ENCODE measurements at regions not wholly inside any gene's neighbourhood (a gene's known extent, or its start where the extent isn't known, plus 50 kb on each side); places are given as distances from the start of the nearest gene placed in this dataset.

- TF ChIP-seq ZBTB43 (CRISPR knock-in tag; conservative IDR thresholded peaks at IDR 0.05), result no peak
These were observed 61.9 kb upstream of the AKIRIN2 start (continued) for GRCh38 chr6:87763901-87764300.

- CTCF ChIA-PET (ENCODE audit: low intra/inter-chr PET ratio, low total read pairs), result no interaction called here
- Histone ChIP-seq H3K27me3 (ENCODE audit: control insufficient read depth in 1 of 2, insufficient read depth in 2 of 2, low read length in 2 of 2) (no peaks in the 10 kb centered on the region), H2AFZ (ENCODE audit: low read length) (no peak overlapping the region), H3K36me3 (replicated peaks in 1 of 2; ENCODE audit: control insufficient read depth in 1 of 2, insufficient read depth in 2 of 2, low read length in 2 of 2) (no peaks in the 10 kb centered on the region), H4K20me1 (ENCODE audit: insufficient read depth, low read length) (no peaks in the 10 kb centered on the region), H3K4me1 (ENCODE audit: insufficient read depth, low read length) (peaks cover 30% of the 10 kb centered on the region), H3K4me3 (replicated peaks in 1 of 3; ENCODE audit: insufficient read depth in 1 of 3, low read depth in 2 of 3, low read length in 3 of 3) (no peak overlapping the region), H3K27ac (ENCODE audit: extremely low read length, insufficient read depth, low read length) (no peak overlapping the region), H3K9me3 (ENCODE audit: low read length) (no peaks in the 10 kb centered on the region), H3K9ac (ENCODE audit: insufficient read depth, low read depth, low read length) (no peak overlapping the region), H3K79me2 (ENCODE audit: insufficient read depth, low read length) (no peaks in the 10 kb centered on the region), H3K4me2 (ENCODE audit: low read depth, low read length) (no peak overlapping the region)
- POLR2A ChIA-PET, result no interaction called here
- TF ChIP-seq TBX2 (CRISPR knock-in tag; IDR thresholded peaks at IDR 0.05; ENCODE audit: borderline replicate concordance), result no peak
- DNase-seq (ENCODE audit: low spot score) (no peak), ATAC-seq (no peak), FAIRE-seq (no peak)
- BruUV-seq (replicated peaks), result no TSS peak
- in situ Hi-C loops (cut with HindIII; ENCODE audit: extremely low pct_ligation_motif_present, low pct_unique_long_range_greater_than_20kb) (no loop called here), intact Hi-C loops (cut with micrococcal nuclease; ENCODE audit: unreplicated experiment) (no loop called here)
- 93% methylated on average over 2 of the region's 2 CpGs for WGBS (ENCODE audit: low lambda C conversion rate)
These were observed 61.2 kb upstream of the AKIRIN2 start for GRCh38 chr6:87763276-87763675.

- ATAC-seq, result no peak
- ChIA-PET POLR2A (interaction anchor here (0.9 kb wide), 1 partner anchor 11 kb away, joined by 4 read pairs; no protein-coding TSS in a partner anchor), CTCF (ENCODE audit: low intra/inter-chr PET ratio, low total read pairs) (no interaction called here)
- no peaks in the 10 kb centered on the region for H3K36me3 ChIP-seq (replicated peaks in 1 of 2; ENCODE audit: control insufficient read depth in 1 of 2, insufficient read depth in 2 of 2, low read length in 2 of 2)
- H3K79me2 ChIP-seq (ENCODE audit: insufficient read depth, low read length), result no peaks in the 10 kb centered on the region
- H4K20me1 ChIP-seq (ENCODE audit: insufficient read depth, low read length), result no peaks in the 10 kb centered on the region
- no peak overlapping the region for H3K4me2 ChIP-seq (ENCODE audit: low read depth, low read length)
- DNase-seq (ENCODE audit: low spot score), result no peak
- H3K4me1 ChIP-seq (ENCODE audit: insufficient read depth, low read length), result peaks cover 33% of the 10 kb centered on the region
- TF ChIP-seq ZNF20 (CRISPR knock-in tag; IDR thresholded peaks at IDR 0.05) (no peak), GMEB1 (CRISPR knock-in tag; IDR thresholded peaks at IDR 0.05; ENCODE audit: borderline replicate concordance) (no peak), ZNF234 (CRISPR knock-in tag; conservative IDR thresholded peaks at IDR 0.05) (no peak), ZNF672 (CRISPR knock-in tag; IDR thresholded peaks at IDR 0.05) (no peak), ADNP (CRISPR knock-in tag; IDR thresholded peaks at IDR 0.05) (no peak), HNRNPUL1 (IDR thresholded peaks at IDR 0.05; ENCODE audit: low read depth, low read length) (no peak), ZKSCAN8 (CRISPR knock-in tag; IDR thresholded peaks at IDR 0.05; ENCODE audit: borderline replicate concordance) (no peak)
- H3K27ac ChIP-seq (ENCODE audit: extremely low read length, insufficient read depth, low read length), result no peak overlapping the region
- 60% methylated on average over 3 of the region's 3 CpGs for WGBS (ENCODE audit: low lambda C conversion rate)
- H3K9ac ChIP-seq (ENCODE audit: insufficient read depth, low read depth, low read length), result no peak overlapping the region
- intact Hi-C loops (cut with micrococcal nuclease; ENCODE audit: unreplicated experiment) (no loop called here), in situ Hi-C loops (cut with HindIII; ENCODE audit: extremely low pct_ligation_motif_present, low pct_unique_long_range_greater_than_20kb) (no loop called here)
- H2AFZ ChIP-seq (ENCODE audit: low read length), result no peak overlapping the region
- FAIRE-seq, result no peak
- no peak overlapping the region for H3K4me3 ChIP-seq (replicated peaks in 1 of 3; ENCODE audit: insufficient read depth in 1 of 3, low read depth in 2 of 3, low read length in 3 of 3)
- no TSS peak for BruUV-seq (replicated peaks)
- no peaks in the 10 kb centered on the region for H3K27me3 ChIP-seq (ENCODE audit: control insufficient read depth in 1 of 2, insufficient read depth in 2 of 2, low read length in 2 of 2)
- no peaks in the 10 kb centered on the region for H3K9me3 ChIP-seq (ENCODE audit: low read length)
These were observed 60.1 kb upstream of the AKIRIN2 start for GRCh38 chr6:87762116-87762515.
